HFFc6 (cell line): ENCODE measurements at regions not wholly inside any gene's neighbourhood (a gene's known extent, or its start where the extent isn't known, plus 50 kb on each side); places are given as distances from the start of the nearest gene placed in this dataset.
A peak's percentile ranks its signal among the peaks of the same experiment; 100 is the strongest.

Experiments used
- DNase-seq: peaks from one replicate; pipeline ENCODE4 v3.0.0-alpha.2; 2018
- H3K27ac Mint-ChIP-seq: 2 replicates; pipeline ENCODE4 v1.8.0; 2020; ENCODE audit warnings: mild to moderate bottlenecking, mixed read lengths
- H3K27me3 Mint-ChIP-seq: 2 replicates; pipeline ENCODE4 v1.8.0; 2021; ENCODE audit warnings: mild to moderate bottlenecking, moderate library complexity, mixed read lengths; ENCODE audit not compliant: insufficient read depth
- H3K36me3 Mint-ChIP-seq: 2 replicates; pipeline ENCODE4 v1.8.0; 2021; ENCODE audit warnings: low read depth, mixed read lengths
- H3K4me1 Mint-ChIP-seq: 2 replicates; pipeline ENCODE4 v1.8.0; 2020; ENCODE audit warnings: low read depth, mixed read lengths
- H3K4me3 Mint-ChIP-seq: 2 replicates; pipeline ENCODE4 v1.8.0; 2020; ENCODE audit warnings: mild to moderate bottlenecking, moderate library complexity, mixed read lengths
- H3K9me3 Mint-ChIP-seq: 2 replicates; pipeline ENCODE4 v1.8.0; 2020; ENCODE audit warnings: mild to moderate bottlenecking, mixed read lengths
- CTCF ChIP-seq: fragments of 200-600 bp; sonication (generic); IDR thresholded peaks from 2 replicates; pipeline ENCODE4 v1.5.0; 2021; ENCODE audit warnings: antibody characterized with exemption, mild to moderate bottlenecking

DNA sequence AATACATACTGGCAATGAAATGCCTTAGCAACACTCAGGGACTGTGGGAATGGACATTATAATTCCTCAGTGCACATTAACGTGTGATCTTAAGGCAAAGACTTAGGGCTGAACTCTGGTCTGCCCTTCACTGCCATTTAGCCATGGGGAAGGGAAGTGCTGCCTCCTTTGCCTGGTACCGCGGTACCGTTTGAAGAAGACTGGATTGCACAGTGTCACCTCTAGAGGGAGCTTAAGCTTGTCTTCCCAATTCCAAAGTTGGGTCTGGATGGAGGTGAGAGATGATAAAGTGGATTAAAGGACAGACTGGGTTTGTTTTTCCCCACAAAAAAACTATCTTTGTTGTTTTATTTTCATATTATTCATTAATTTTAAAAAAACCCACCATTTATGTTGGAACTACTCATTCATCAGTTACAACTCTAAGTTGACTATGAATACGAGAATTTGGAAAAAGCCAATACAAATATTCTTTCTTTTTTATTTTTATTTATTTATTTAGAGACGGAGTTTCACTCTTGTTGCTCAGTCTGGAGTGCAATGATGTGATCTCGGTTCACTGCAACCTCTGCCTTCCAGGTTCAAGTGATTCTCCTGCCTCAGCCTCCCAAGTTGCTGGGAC is 60.0 kb upstream of the SYN2 start:
- Mint-ChIP-seq H3K36me3 (no peaks in the 10 kb centered on the region), H3K27ac (no peak overlapping the region), H3K4me3 (no peak overlapping the region), H3K27me3 (peaks cover 3% of the 10 kb centered on the region), H3K9me3 (no peaks in the 10 kb centered on the region), H3K4me1 (no peaks in the 10 kb centered on the region)
- peak; percentile 74 for TF ChIP-seq CTCF
- DNase-seq = peak; percentile 10

- no peaks in the 10 kb centered on the region for H3K4me1 Mint-ChIP-seq
- no peak overlapping the region for H3K27ac Mint-ChIP-seq
- DNase-seq = no peak
- no peaks in the 10 kb centered on the region for H3K9me3 Mint-ChIP-seq
- TF ChIP-seq CTCF = no peak
- no peaks in the 10 kb centered on the region for H3K36me3 Mint-ChIP-seq
- H3K4me3 Mint-ChIP-seq = no peak overlapping the region
- peaks cover 9% of the 10 kb centered on the region for H3K27me3 Mint-ChIP-seq
Measured at GRCh38 chr3:11948331-11948730, 55.9 kb upstream of the SYN2 start.

- Mint-ChIP-seq H3K27ac (no peak overlapping the region), H3K27me3 (peaks cover 12% of the 10 kb centered on the region)
- no peak for TF ChIP-seq CTCF
Measured at GRCh38 chr3:11948866-11949265, 55.3 kb upstream of the SYN2 start.

DNA sequence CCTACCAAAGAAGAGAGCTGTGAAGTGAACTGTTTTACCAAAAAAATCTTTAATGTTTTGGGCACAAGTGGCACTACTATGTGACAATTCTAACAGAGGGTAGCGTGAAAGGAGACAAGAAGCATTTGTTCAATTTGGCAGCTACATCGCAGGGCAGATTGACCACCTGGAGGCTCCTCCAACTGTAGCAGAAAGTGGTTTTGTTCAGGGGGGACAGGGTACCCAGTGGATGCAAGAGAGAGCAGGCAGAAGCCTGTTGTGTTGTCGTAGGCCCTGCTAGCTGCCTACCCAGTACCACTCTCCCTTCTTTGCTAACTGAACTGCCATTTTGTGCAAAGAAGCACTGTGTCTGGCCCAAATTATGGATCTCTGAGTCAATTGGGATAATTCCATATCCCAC is 54.8 kb upstream of the SYN2 start:
- peaks cover 12% of the 10 kb centered on the region for H3K27me3 Mint-ChIP-seq
- TF ChIP-seq CTCF = no peak

More at GRCh38 chr3:11948866-11949265, 55.3 kb upstream of the SYN2 start:
- no peaks in the 10 kb centered on the region for H3K9me3 Mint-ChIP-seq
- no peak overlapping the region for H3K4me3 Mint-ChIP-seq
- no peaks in the 10 kb centered on the region for H3K36me3 Mint-ChIP-seq
- DNase-seq = no peak
- no peaks in the 10 kb centered on the region for H3K4me1 Mint-ChIP-seq

GRCh38 chr3:11950576-11950975 is 53.6 kb upstream of the SYN2 start:
- no peaks in the 10 kb centered on the region for H3K4me1 Mint-ChIP-seq
- H3K27ac Mint-ChIP-seq = no peak overlapping the region
- no peak for DNase-seq
- no peaks in the 10 kb centered on the region for H3K9me3 Mint-ChIP-seq
- no peak for TF ChIP-seq CTCF
- peaks cover 16% of the 10 kb centered on the region for H3K27me3 Mint-ChIP-seq
- H3K4me3 Mint-ChIP-seq = no peak overlapping the region
- no peaks in the 10 kb centered on the region for H3K36me3 Mint-ChIP-seq

More for the DNA sequence above, 54.8 kb upstream of the SYN2 start:
- no peak overlapping the region for H3K27ac Mint-ChIP-seq
- no peak for DNase-seq
- no peaks in the 10 kb centered on the region for H3K36me3 Mint-ChIP-seq
- no peaks in the 10 kb centered on the region for H3K4me1 Mint-ChIP-seq
- no peaks in the 10 kb centered on the region for H3K9me3 Mint-ChIP-seq
- H3K4me3 Mint-ChIP-seq = no peak overlapping the region

- Mint-ChIP-seq H3K9me3 (no peaks in the 10 kb centered on the region), H3K4me1 (no peaks in the 10 kb centered on the region), H3K4me3 (no peak overlapping the region), H3K36me3 (no peaks in the 10 kb centered on the region), H3K27ac (no peak overlapping the region), H3K27me3 (peaks cover 16% of the 10 kb centered on the region; the same call in 1 of the 2 replicates)
- no peak for DNase-seq
- no peak for TF ChIP-seq CTCF
Measured at GRCh38 chr3:11953350-11953749, 50.8 kb upstream of the SYN2 start.
